ENCODE measurements at regions not wholly inside any gene's neighbourhood (a gene's known extent, or its start where the extent isn't known, plus 50 kb on each side); places are given as distances from the start of the nearest gene placed in this dataset.

- no peak for DNase-seq (ENCODE audit: low read depth in 3 of 3, low spot score in 2 of 3)
These were observed 264.4 kb downstream of the FOXG1 start for GRCh38 chr14:29030970-29031369.

- no peak for DNase-seq (ENCODE audit: low read depth in 3 of 3, low spot score in 2 of 3)
These were observed 268.5 kb downstream of the FOXG1 start for GRCh38 chr14:29035134-29035533.

GRCh38 chr14:29037411-29037810 is 270.8 kb downstream of the FOXG1 start:
- no peak for DNase-seq (ENCODE audit: low read depth in 3 of 3, low spot score in 2 of 3)

- no peak for DNase-seq (ENCODE audit: low read depth in 3 of 3, low spot score in 2 of 3)
These were observed 272.6 kb downstream of the FOXG1 start for GRCh38 chr14:29039171-29039570.

- no peak for DNase-seq (ENCODE audit: low read depth in 3 of 3, low spot score in 2 of 3)
These were observed 276.0 kb downstream of the FOXG1 start for GRCh38 chr14:29042551-29042950.

GRCh38 chr14:29043737-29044136 is 277.1 kb downstream of the FOXG1 start:
- no peak for DNase-seq (ENCODE audit: low read depth in 3 of 3, low spot score in 2 of 3)

GRCh38 chr14:29045237-29045636 is 278.6 kb downstream of the FOXG1 start:
- DNase-seq (ENCODE audit: low read depth in 3 of 3, low spot score in 2 of 3), result no peak

- DNase-seq (ENCODE audit: low read depth in 3 of 3, low spot score in 2 of 3), result no peak
These were observed 287.5 kb downstream of the FOXG1 start for GRCh38 chr14:29054119-29054518.

GRCh38 chr14:29056041-29056566 is 289.5 kb downstream of the FOXG1 start:
- DNase-seq (ENCODE audit: low read depth in 3 of 3, low spot score in 2 of 3), result no peak

GRCh38 chr14:29061702-29062101 is 295.1 kb downstream of the FOXG1 start:
- DNase-seq (ENCODE audit: low read depth in 3 of 3, low spot score in 2 of 3), result no peak

GRCh38 chr14:29062466-29062865 is 295.9 kb downstream of the FOXG1 start:
- DNase-seq (ENCODE audit: low read depth in 3 of 3, low spot score in 2 of 3), result no peak

- no peak for DNase-seq (ENCODE audit: low read depth in 3 of 3, low spot score in 2 of 3)
These were observed 296.4 kb downstream of the FOXG1 start for GRCh38 chr14:29062976-29063375.

GRCh38 chr14:29064305-29064900 is 297.8 kb downstream of the FOXG1 start:
- no peak for DNase-seq (ENCODE audit: low read depth in 3 of 3, low spot score in 2 of 3)

GRCh38 chr14:29069228-29069627 is 302.6 kb downstream of the FOXG1 start:
- no peak for DNase-seq (ENCODE audit: low read depth in 3 of 3, low spot score in 2 of 3)

GRCh38 chr14:29075761-29076160 is 309.2 kb downstream of the FOXG1 start:
- DNase-seq (ENCODE audit: low read depth in 3 of 3, low spot score in 2 of 3), result no peak

GRCh38 chr14:29077916-29078315 is 311.3 kb downstream of the FOXG1 start:
- DNase-seq (ENCODE audit: low read depth in 3 of 3, low spot score in 2 of 3), result no peak

- DNase-seq (ENCODE audit: low read depth in 3 of 3, low spot score in 2 of 3), result no peak
These were observed 312.4 kb downstream of the FOXG1 start for GRCh38 chr14:29078810-29079522.

- DNase-seq (ENCODE audit: low read depth in 3 of 3, low spot score in 2 of 3), result no peak
These were observed 319.0 kb downstream of the FOXG1 start for GRCh38 chr14:29085546-29085945.

- no peak for DNase-seq (ENCODE audit: low read depth in 3 of 3, low spot score in 2 of 3)
These were observed 323.3 kb downstream of the FOXG1 start for GRCh38 chr14:29089849-29090248.

GRCh38 chr14:29092121-29092520 is 325.5 kb downstream of the FOXG1 start:
- DNase-seq (ENCODE audit: low read depth in 3 of 3, low spot score in 2 of 3), result no peak

GRCh38 chr14:29097476-29097875 is 330.9 kb downstream of the FOXG1 start:
- DNase-seq (ENCODE audit: low read depth in 3 of 3, low spot score in 2 of 3), result no peak

GRCh38 chr14:29098656-29099055 is 332.1 kb downstream of the FOXG1 start:
- no peak for DNase-seq (ENCODE audit: low read depth in 3 of 3, low spot score in 2 of 3)
